ENCODE measurements at regions not wholly inside any gene's neighbourhood (a gene's known extent, or its start where the extent isn't known, plus 50 kb on each side); places are given as distances from the start of the nearest gene placed in this dataset.

DNA sequence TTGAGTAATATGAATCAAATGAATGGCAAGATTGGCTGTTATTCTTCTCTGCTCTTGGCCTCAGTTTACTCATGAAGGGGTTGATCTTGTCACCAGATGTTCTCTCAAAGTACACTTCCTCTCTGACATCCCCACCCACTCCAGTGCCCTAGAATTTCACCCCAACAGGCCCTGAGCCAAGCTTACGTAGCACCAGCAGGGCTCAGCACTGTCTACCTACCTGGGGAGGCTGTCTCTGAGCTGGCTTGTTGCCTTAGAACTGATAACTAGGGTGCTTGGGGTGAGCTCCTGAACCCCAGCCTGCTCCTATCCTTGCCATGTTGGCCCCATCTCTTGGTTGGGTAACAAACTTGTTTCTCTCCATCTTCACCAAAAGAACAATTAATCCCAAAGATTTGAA lies 159.1 kb upstream of the USP24 start:
- H3K79me2 ChIP-seq (ENCODE audit: insufficient read depth, low read length): no peaks in the 10 kb centered on the region
- H3K36me3 ChIP-seq (replicated peaks in 1 of 2; ENCODE audit: control insufficient read depth in 1 of 2, insufficient read depth in 2 of 2, low read length in 2 of 2): no peaks in the 10 kb centered on the region
- no peak overlapping the region for H2AFZ ChIP-seq (ENCODE audit: insufficient read depth, low read depth, low read length, poor library complexity, severe bottlenecking)
- Mint-ChIP-seq H3K27ac (no peak overlapping the region), H3K9me3 (peaks cover 0 to 5% (median 0%) of the 10 kb centered on the region in 7 donors), H3K4me3 (no peak overlapping the region), H3K27me3 (ENCODE audit: low read depth in 3 of 3) (peaks cover 2 to 3% (median 2%) of the 10 kb centered on the region in 3 donors), H3K36me3 (no peaks in the 10 kb centered on the region), H3K4me1 (peaks cover 2% of the 10 kb centered on the region)
- no peaks in the 10 kb centered on the region for H4K20me1 ChIP-seq (ENCODE audit: insufficient read depth, low read length)
- no peak for DNase-seq
- no peak overlapping the region for H3K4me3 ChIP-seq (replicated peaks in 1 of 3; ENCODE audit: low read depth in 2 of 3, low read length in 3 of 3)
- no peaks in the 10 kb centered on the region for H3K27me3 ChIP-seq (ENCODE audit: control insufficient read depth in 2 of 2, insufficient read depth in 2 of 2, low read length in 2 of 2)
- intact Hi-C loops (cut with micrococcal nuclease): loop anchor here (10.0 kb wide), 2 partner anchors 1211 to 1331 kb away; no protein-coding TSS in a partner anchor
- no peaks in the 10 kb centered on the region for H3K4me1 ChIP-seq (ENCODE audit: control insufficient read depth in 1 of 2, insufficient read depth in 2 of 2, low read length in 2 of 2)
- no peak overlapping the region for H3K4me2 ChIP-seq (replicated peaks; ENCODE audit: extremely low read depth, low read length, poor library complexity, severe bottlenecking)
- H3K27ac ChIP-seq (ENCODE audit: low read depth in 1 of 2, low read length in 2 of 2): no peak overlapping the region
- TF ChIP-seq, protein P1, sequence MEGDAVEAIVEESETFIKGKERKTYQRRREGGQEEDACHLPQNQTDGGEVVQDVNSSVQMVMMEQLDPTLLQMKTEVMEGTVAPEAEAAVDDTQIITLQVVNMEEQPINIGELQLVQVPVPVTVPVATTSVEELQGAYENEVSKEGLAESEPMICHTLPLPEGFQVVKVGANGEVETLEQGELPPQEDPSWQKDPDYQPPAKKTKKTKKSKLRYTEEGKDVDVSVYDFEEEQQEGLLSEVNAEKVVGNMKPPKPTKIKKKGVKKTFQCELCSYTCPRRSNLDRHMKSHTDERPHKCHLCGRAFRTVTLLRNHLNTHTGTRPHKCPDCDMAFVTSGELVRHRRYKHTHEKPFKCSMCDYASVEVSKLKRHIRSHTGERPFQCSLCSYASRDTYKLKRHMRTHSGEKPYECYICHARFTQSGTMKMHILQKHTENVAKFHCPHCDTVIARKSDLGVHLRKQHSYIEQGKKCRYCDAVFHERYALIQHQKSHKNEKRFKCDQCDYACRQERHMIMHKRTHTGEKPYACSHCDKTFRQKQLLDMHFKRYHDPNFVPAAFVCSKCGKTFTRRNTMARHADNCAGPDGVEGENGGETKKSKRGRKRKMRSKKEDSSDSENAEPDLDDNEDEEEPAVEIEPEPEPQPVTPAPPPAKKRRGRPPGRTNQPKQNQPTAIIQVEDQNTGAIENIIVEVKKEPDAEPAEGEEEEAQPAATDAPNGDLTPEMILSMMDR (IDR thresholded peaks at IDR 0.05): no peak
- 100% methylated on average over 1 of the region's 1 CpG for WGBS (ENCODE audit: insufficient coverage)
- no peaks in the 10 kb centered on the region for H3K9me3 ChIP-seq (replicated peaks in 1 of 2; ENCODE audit: control insufficient read depth in 1 of 2, insufficient read depth in 1 of 2, low read length in 2 of 2)
- H3K9ac ChIP-seq (ENCODE audit: insufficient read depth, low read length, poor library complexity, severe bottlenecking): no peak overlapping the region

DNA sequence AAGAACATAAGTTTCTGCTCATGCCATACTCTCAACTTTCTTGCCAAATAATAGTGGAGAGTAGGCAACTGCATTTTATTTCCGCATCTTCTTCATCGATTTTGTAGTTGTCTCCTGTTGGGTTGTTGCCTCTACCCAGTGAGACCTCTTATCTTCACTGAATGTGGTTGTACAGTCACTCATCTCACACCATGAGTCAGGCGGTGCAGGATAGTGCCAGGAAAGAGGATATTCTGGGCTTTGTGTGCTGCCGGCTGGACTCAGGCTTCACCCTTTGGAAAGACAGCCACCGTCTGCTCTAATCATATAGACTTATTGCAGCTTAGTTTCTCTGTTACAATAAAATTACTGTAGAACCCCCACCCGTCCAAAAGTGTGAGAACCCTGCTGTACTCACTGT lies 154.3 kb upstream of the USP24 start:
- H3K4me1 Mint-ChIP-seq: no peaks in the 10 kb centered on the region
- peaks cover 2 to 3% (median 3%) of the 10 kb centered on the region in 3 donors for H3K27me3 Mint-ChIP-seq (ENCODE audit: low read depth in 3 of 3)
- Histone ChIP-seq H3K4me2 (replicated peaks; ENCODE audit: extremely low read depth, low read length, poor library complexity, severe bottlenecking) (no peak overlapping the region), H3K27me3 (ENCODE audit: control insufficient read depth in 2 of 2, insufficient read depth in 2 of 2, low read length in 2 of 2) (no peaks in the 10 kb centered on the region), H4K20me1 (ENCODE audit: insufficient read depth, low read length) (no peaks in the 10 kb centered on the region), H2AFZ (ENCODE audit: insufficient read depth, low read depth, low read length, poor library complexity, severe bottlenecking) (no peak overlapping the region), H3K4me1 (ENCODE audit: control insufficient read depth in 1 of 2, insufficient read depth in 2 of 2, low read length in 2 of 2) (no peaks in the 10 kb centered on the region), H3K9ac (ENCODE audit: insufficient read depth, low read length, poor library complexity, severe bottlenecking) (no peak overlapping the region), H3K27ac (ENCODE audit: low read depth in 1 of 2, low read length in 2 of 2) (no peak overlapping the region), H3K4me3 (replicated peaks in 1 of 3; ENCODE audit: low read depth in 2 of 3, low read length in 3 of 3) (no peak overlapping the region), H3K9me3 (replicated peaks in 1 of 2; ENCODE audit: control insufficient read depth in 1 of 2, insufficient read depth in 1 of 2, low read length in 2 of 2) (no peaks in the 10 kb centered on the region), H3K36me3 (replicated peaks in 1 of 2; ENCODE audit: control insufficient read depth in 1 of 2, insufficient read depth in 2 of 2, low read length in 2 of 2) (no peaks in the 10 kb centered on the region), H3K79me2 (ENCODE audit: insufficient read depth, low read length) (no peaks in the 10 kb centered on the region)
- no peak overlapping the region for H3K27ac Mint-ChIP-seq
- intact Hi-C loops (cut with micrococcal nuclease): no loop called here
- TF ChIP-seq, protein P1 (IDR thresholded peaks at IDR 0.05): no peak
- no peak overlapping the region for H3K4me3 Mint-ChIP-seq
- H3K36me3 Mint-ChIP-seq: no peaks in the 10 kb centered on the region
- DNase-seq: no peak
- WGBS (ENCODE audit: insufficient coverage): 100% methylated on average over 2 of the region's 6 CpGs
- peaks cover 3 to 15% (median 6%) of the 10 kb centered on the region in 7 donors for H3K9me3 Mint-ChIP-seq

All from CD14-positive monocyte (primary cell).